HCT116 (cell line): ENCODE measurements at regions not wholly inside any gene's neighbourhood (a gene's known extent, or its start where the extent isn't known, plus 50 kb on each side); places are given as distances from the start of the nearest gene placed in this dataset.

Experiments
- ATAC-seq: fragments of 200-7000 bp; cut with Tn5 transposase; 2 replicates; pipeline ENCODE4 v1.9.1; 2020; ENCODE audit warnings: mild to moderate bottlenecking, moderate library complexity
- BruUV-seq: library from RNA; stranded (reverse); fragments of 400-500 nt; replicated peaks from 2 replicates; lab custom pipeline; 2021; lab: Mats Ljungman, UMichigan
- CTCF ChIA-PET: fragments of 300-600 bp; sonication (Branson Sonifier 250); formaldehyde crosslinking; loops from one replicate; lab custom pipeline; 2021; ENCODE audit warnings: antibody characterized with exemption; lab: Charles Lee
- POLR2A ChIA-PET: fragments of 300-600, 350-600 bp; sonication (Branson Sonifier 250); formaldehyde crosslinking; loops from one replicate; lab custom pipeline; 2021; ENCODE audit warnings: antibody characterized with exemption; lab: Charles Lee
- RAD21 ChIA-PET, 2 experiments: fragments of 300-600 bp; sonication (Branson Sonifier 250); formaldehyde crosslinking; loops; one replicate each; lab custom pipeline; 2023; ENCODE audit warnings: low total read pairs in 2 of 2; ENCODE audit not compliant: uncharacterized antibody in 2 of 2, unreplicated experiment in 2 of 2, low non-redundant PET in 1 of 2; lab: Charles Lee
- DNase-seq: peaks from one replicate; pipeline ENCODE4 v3.0.0-alpha.2; 2010; ENCODE audit warnings: low read depth, low spot score
- H2AFZ ChIP-seq: fragments of 200-600 bp; shearing (Covaris generic), sonication (generic); 2 replicates; pipeline ENCODE4 v1.6.1; 2017; ENCODE audit warnings: low read depth, mixed run types, mixed read lengths, antibody characterized with exemption, low read length; ENCODE audit not compliant: poor library complexity, severe bottlenecking
- H3K27ac ChIP-seq: 2 replicates; pipeline ENCODE4 v1.5.1; 2012; ENCODE audit warnings: low read depth, low read length
- H3K27me3 ChIP-seq: fragments of 200-600 bp; sonication (generic); 2 replicates; pipeline ENCODE4 v1.6.1; 2016; ENCODE audit warnings: mixed run types, low read length, mixed read lengths; ENCODE audit not compliant: insufficient read depth
- H3K36me3 ChIP-seq, 2 experiments: fragments of 200-500 bp in 1 of 2; fragments of 200-600 bp in 1 of 2; sonication (Bioruptor generic) in 1 of 2; sonication (generic) in 1 of 2; 2 replicates each; pipeline versions ENCODE4 v1.5.1 to v1.6.1; 2014 to 2016; ENCODE audit warnings: low read length in 2 of 2, inconsistent platforms in 1 of 2, mixed read lengths in 1 of 2, mixed run types in 1 of 2; ENCODE audit not compliant: insufficient read depth in 2 of 2, control insufficient read depth in 1 of 2
- H3K4me1 ChIP-seq, 2 experiments: fragments of 200-600 bp in 1 of 2; sonication (generic) in 1 of 2; 2 replicates each; pipeline versions ENCODE4 v1.5.1 to v1.6.1; 2012 to 2017; ENCODE audit warnings: low read length in 2 of 2, inconsistent platforms in 1 of 2, mild to moderate bottlenecking in 1 of 2, mixed read lengths in 1 of 2, mixed run types in 1 of 2, moderate library complexity in 1 of 2; ENCODE audit not compliant: insufficient read depth in 2 of 2, control insufficient read depth in 1 of 2
- H3K4me2 ChIP-seq: fragments of 200-600 bp; sonication (generic); 2 replicates; pipeline ENCODE4 v1.6.1; 2017; ENCODE audit warnings: mixed run types, low read length, mixed read lengths
- H3K4me3 ChIP-seq, 2 experiments: fragments of 200-600 bp in 1 of 2; sonication (generic) in 1 of 2; replicated peaks in 1 of 2; 2 replicates each; pipeline ENCODE4 v1.5.1; 2011 to 2016; ENCODE audit warnings: low read length in 2 of 2, control low read depth in 1 of 2, low read depth in 1 of 2, mild to moderate bottlenecking in 1 of 2, mixed read lengths in 1 of 2, mixed run types in 1 of 2
- H3K79me2 ChIP-seq: fragments of 200-600 bp; sonication (generic); 2 replicates; pipeline ENCODE4 v1.6.1; 2017; ENCODE audit warnings: mild to moderate bottlenecking, mixed run types, low read length, moderate library complexity, mixed read lengths; ENCODE audit not compliant: insufficient read depth
- H3K9ac ChIP-seq: fragments of 200-600 bp; sonication (generic); 2 replicates; pipeline ENCODE4 v1.6.1; 2016; ENCODE audit warnings: low read length, mixed read lengths
- H3K9me2 ChIP-seq: fragments of 200-600 bp; sonication (generic), shearing (Covaris generic); 2 replicates; pipeline ENCODE4 v1.6.1; 2017; ENCODE audit warnings: mixed run types, mild to moderate bottlenecking, moderate library complexity; ENCODE audit not compliant: insufficient read depth
- H3K9me3 ChIP-seq, 2 experiments: fragments of 200-500 bp in 1 of 2; fragments of 200-600 bp in 1 of 2; sonication (Bioruptor generic) in 1 of 2; sonication (generic) in 1 of 2; 2 replicates each; pipeline ENCODE4 v1.6.1; 2014 to 2017; ENCODE audit warnings: low read length in 2 of 2, mixed read lengths in 2 of 2, inconsistent platforms in 1 of 2, low read depth in 1 of 2, mild to moderate bottlenecking in 1 of 2, mixed run types in 1 of 2, moderate library complexity in 1 of 2; ENCODE audit not compliant: control insufficient read depth in 1 of 2, insufficient read depth in 1 of 2
- H4K20me1 ChIP-seq: fragments of 200-600 bp; sonication (generic), shearing (Covaris generic); 2 replicates; pipeline ENCODE4 v1.6.1; 2017; ENCODE audit warnings: mixed run types, mild to moderate bottlenecking, moderate library complexity; ENCODE audit not compliant: insufficient read depth
- CBX3 ChIP-seq: IDR thresholded peaks from 2 replicates; pipeline ENCODE4 v1.6.1; 2012; ENCODE audit warnings: low read depth
- CEBPB ChIP-seq: IDR thresholded peaks from 2 replicates; pipeline ENCODE4 v1.6.1; 2012; ENCODE audit warnings: low read depth
- CTCF ChIP-seq, 3 experiments: fragments of 200-600 bp in 1 of 3; sonication (generic) in 1 of 3; IDR thresholded peaks in 2 of 3; conservative IDR thresholded peaks in 1 of 3; 2 replicates each; pipeline ENCODE4 v1.5.1; 2012 to 2017; ENCODE audit warnings: low read depth in 2 of 3, low read length in 2 of 3, antibody characterized with exemption in 1 of 3, borderline replicate concordance in 1 of 3, control low read depth in 1 of 3, mild to moderate bottlenecking in 1 of 3, mixed read lengths in 1 of 3, mixed run types in 1 of 3, moderate library complexity in 1 of 3; ENCODE audit not compliant: insufficient read depth in 1 of 3
- EGR1 ChIP-seq: IDR thresholded peaks from 2 replicates; pipeline ENCODE4 v1.6.1; 2012; ENCODE audit warnings: low read depth
- ELF1 ChIP-seq: IDR thresholded peaks from 2 replicates; pipeline ENCODE4 v1.6.1; 2012; ENCODE audit warnings: low read depth, borderline replicate concordance
- EZH2 ChIP-seq: fragments of 200-600 bp; sonication (generic); IDR thresholded peaks from 2 replicates; pipeline ENCODE4 v1.6.1; 2017; ENCODE audit warnings: antibody characterized with exemption, mixed run types
- EZH2phosphoT487 ChIP-seq: fragments of 200-600 bp; IDR thresholded peaks from 2 replicates; pipeline ENCODE4 v1.6.1; 2018; ENCODE audit warnings: antibody characterized with exemption, borderline replicate concordance
- JUND ChIP-seq: IDR thresholded peaks from 2 replicates; pipeline ENCODE4 v1.6.1; 2012
- MAX ChIP-seq: IDR thresholded peaks from 2 replicates; pipeline ENCODE4 v1.6.1; 2012
- POLR2A ChIP-seq: IDR thresholded peaks from 2 replicates; pipeline ENCODE4 v1.7.0; 2011; ENCODE audit warnings: borderline replicate concordance; ENCODE audit not compliant: insufficient read depth, insufficient read length; ENCODE audit errors: extremely low read depth
- RAD21 ChIP-seq: IDR thresholded peaks from 2 replicates; pipeline ENCODE4 v1.6.1; 2012; ENCODE audit warnings: low read depth, mild to moderate bottlenecking
- REST ChIP-seq: IDR thresholded peaks from 2 replicates; pipeline ENCODE4 v1.6.1; 2012; ENCODE audit warnings: low read depth
- SIN3A ChIP-seq: IDR thresholded peaks from 2 replicates; pipeline ENCODE4 v1.6.1; 2012; ENCODE audit warnings: low read depth
- SRF ChIP-seq: IDR thresholded peaks from 2 replicates; pipeline ENCODE4 v1.6.1; 2012; ENCODE audit warnings: low read depth
- TCF7L2 ChIP-seq: IDR thresholded peaks from 2 replicates; pipeline ENCODE4 v1.7.0; 2011; ENCODE audit warnings: borderline replicate concordance, inconsistent platforms; ENCODE audit not compliant: insufficient read depth, insufficient read length; ENCODE audit errors: extremely low read depth
- YY1 ChIP-seq: IDR thresholded peaks from 2 replicates; pipeline ENCODE4 v1.6.1; 2011; ENCODE audit warnings: low read length, low read depth, moderate library complexity, mild to moderate bottlenecking; ENCODE audit not compliant: insufficient replicate concordance; ENCODE audit errors: extremely low read depth
- ZFX ChIP-seq: fragments of 450-650 bp; IDR thresholded peaks from 2 replicates; pipeline ENCODE4 v1.6.1; 2017
- ZNF274 ChIP-seq: fragments of 200-500 bp; sonication (Bioruptor generic); IDR thresholded peaks from 2 replicates; pipeline ENCODE4 v1.6.1; 2014; ENCODE audit warnings: mild to moderate bottlenecking, low read depth, low read length, inconsistent platforms
- intact Hi-C: fragments of 100-400 bp; cut with micrococcal nuclease; formaldehyde crosslinking; loops from 2 replicates; pipeline ENCODE4 v1.10.0; 2022
- TF ChIP-seq, protein P1 (sequence below): IDR thresholded peaks from 2 replicates; pipeline ENCODE4 v1.6.1; 2011; ENCODE audit warnings: mild to moderate bottlenecking, low read length, moderate library complexity; ENCODE audit not compliant: insufficient replicate concordance; ENCODE audit errors: extremely low read depth
- TF ChIP-seq, protein P2 (sequence below): IDR thresholded peaks from 2 replicates; pipeline ENCODE4 v1.6.1; 2012

DNA sequence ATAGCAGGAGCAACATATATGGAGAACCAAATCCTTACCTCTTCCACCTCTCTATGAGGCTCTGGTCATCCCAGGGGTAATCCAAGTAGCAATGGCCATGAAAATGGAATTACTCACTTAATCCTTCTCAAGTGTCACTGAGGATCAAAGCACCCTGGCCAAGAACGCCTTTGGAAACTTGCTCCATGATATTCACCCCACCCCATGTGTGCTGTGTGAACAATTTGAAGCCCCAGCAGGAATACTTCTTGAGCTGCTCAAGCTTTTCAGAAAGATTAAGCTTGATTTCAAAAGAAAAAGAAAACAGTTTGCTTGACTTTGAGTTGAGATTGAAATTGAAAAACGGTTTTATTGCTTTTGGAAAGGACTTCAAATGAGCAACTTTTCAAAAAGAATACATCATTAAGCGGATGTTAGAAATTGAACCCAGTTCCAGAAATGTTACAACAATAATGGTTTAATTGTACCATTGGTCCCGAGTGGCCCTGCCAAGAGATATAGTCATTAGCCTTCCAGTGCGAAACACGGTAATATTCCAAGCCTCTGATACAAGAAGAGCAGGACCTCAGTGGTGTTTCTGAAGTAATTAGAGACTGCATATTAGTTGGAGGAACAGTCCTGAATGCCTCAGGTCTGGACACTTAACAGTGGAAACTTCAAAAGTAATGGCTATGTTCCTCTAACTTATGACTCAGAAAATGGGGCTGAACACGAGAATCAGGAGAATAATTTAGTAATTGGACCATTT is 208.1 kb downstream of the NEBL start:
- intact Hi-C loops, result no loop called here
- no TSS peak for BruUV-seq

More for the DNA sequence above, 208.1 kb downstream of the NEBL start:
- CTCF ChIA-PET, result no interaction called here
- H3K4me2 ChIP-seq, result no peak overlapping the region
- TF ChIP-seq EGR1 (no peak), CBX3 (no peak), ZFX (no peak), EZH2 (no peak), CTCF (IDR thresholded peaks at IDR 0.05 in 2 of 3, conservative IDR thresholded peaks at IDR 0.05 in 1 of 3; ENCODE audit: borderline replicate concordance in 1 of 3, insufficient read depth in 1 of 3, low read depth in 2 of 3, low read length in 2 of 3) (no peak), ELF1 (no peak), REST (no peak), RAD21 (no peak), MAX (no peak), JUND (no peak), CEBPB (no peak), ZNF274 (no peak), SIN3A (no peak), EZH2phosphoT487 (no peak), YY1 (no peak), POLR2A (no peak), SRF (no peak), TCF7L2 (no peak)
- TF ChIP-seq, protein P1, sequence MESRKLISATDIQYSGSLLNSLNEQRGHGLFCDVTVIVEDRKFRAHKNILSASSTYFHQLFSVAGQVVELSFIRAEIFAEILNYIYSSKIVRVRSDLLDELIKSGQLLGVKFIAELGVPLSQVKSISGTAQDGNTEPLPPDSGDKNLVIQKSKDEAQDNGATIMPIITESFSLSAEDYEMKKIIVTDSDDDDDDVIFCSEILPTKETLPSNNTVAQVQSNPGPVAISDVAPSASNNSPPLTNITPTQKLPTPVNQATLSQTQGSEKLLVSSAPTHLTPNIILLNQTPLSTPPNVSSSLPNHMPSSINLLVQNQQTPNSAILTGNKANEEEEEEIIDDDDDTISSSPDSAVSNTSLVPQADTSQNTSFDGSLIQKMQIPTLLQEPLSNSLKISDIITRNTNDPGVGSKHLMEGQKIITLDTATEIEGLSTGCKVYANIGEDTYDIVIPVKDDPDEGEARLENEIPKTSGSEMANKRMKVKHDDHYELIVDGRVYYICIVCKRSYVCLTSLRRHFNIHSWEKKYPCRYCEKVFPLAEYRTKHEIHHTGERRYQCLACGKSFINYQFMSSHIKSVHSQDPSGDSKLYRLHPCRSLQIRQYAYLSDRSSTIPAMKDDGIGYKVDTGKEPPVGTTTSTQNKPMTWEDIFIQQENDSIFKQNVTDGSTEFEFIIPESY, result no peak
- TF ChIP-seq, protein P2, sequence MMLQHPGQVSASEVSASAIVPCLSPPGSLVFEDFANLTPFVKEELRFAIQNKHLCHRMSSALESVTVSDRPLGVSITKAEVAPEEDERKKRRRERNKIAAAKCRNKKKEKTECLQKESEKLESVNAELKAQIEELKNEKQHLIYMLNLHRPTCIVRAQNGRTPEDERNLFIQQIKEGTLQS, result no peak
- H3K27me3 ChIP-seq, result no peaks in the 10 kb centered on the region
- H2AFZ ChIP-seq, result no peak overlapping the region
- no peak overlapping the region for H3K9ac ChIP-seq
- no peak overlapping the region for H3K4me3 ChIP-seq
- no peaks in the 10 kb centered on the region for H3K79me2 ChIP-seq
- no peaks in the 10 kb centered on the region for H3K9me2 ChIP-seq
- DNase-seq (no peak), ATAC-seq (no peak)
- RAD21 ChIA-PET, result no interaction called here
- POLR2A ChIA-PET, result no interaction called here
- H4K20me1 ChIP-seq, result no peaks in the 10 kb centered on the region
- no peaks in the 10 kb centered on the region for H3K36me3 ChIP-seq
- H3K4me1 ChIP-seq, result no peaks in the 10 kb centered on the region
- H3K27ac ChIP-seq, result no peak overlapping the region
- H3K9me3 ChIP-seq, result no peaks in the 10 kb centered on the region
